GM12865 (cell line): ENCODE measurements at regions not wholly inside any gene's neighbourhood (a gene's known extent, or its start where the extent isn't known, plus 50 kb on each side); places are given as distances from the start of the nearest gene placed in this dataset.

ENCODE experiments used
- DNase-seq: peaks from one replicate; pipeline ENCODE4 v3.0.0; 2010; ENCODE audit warnings: low read depth
- H3K4me3 ChIP-seq: 2 replicates; pipeline ENCODE4 v1.5.1; 2011; ENCODE audit warnings: mild to moderate bottlenecking, low read depth, low read length, control low read depth
- CTCF ChIP-seq: IDR thresholded peaks from 2 replicates; pipeline ENCODE4 v1.5.1; 2011; ENCODE audit warnings: low read length, control low read depth, low read depth, inconsistent platforms; ENCODE audit not compliant: insufficient read depth; ENCODE audit errors: missing control alignments

GRCh38 chr2:111656894-111657293 lies 227.1 kb downstream of the ANAPC1 start:
- DNase-seq: no peak
- no peak overlapping the region for H3K4me3 ChIP-seq
- TF ChIP-seq CTCF: no peak

GRCh38 chr2:111657351-111657975 lies 226.5 kb downstream of the ANAPC1 start:
- H3K4me3 ChIP-seq: no peak overlapping the region
- TF ChIP-seq CTCF: no peak
- no peak for DNase-seq

GRCh38 chr2:111659361-111660333 lies 224.3 kb downstream of the ANAPC1 start:
- DNase-seq: no peak
- no peak overlapping the region for H3K4me3 ChIP-seq
- TF ChIP-seq CTCF: no peak

- no peak for TF ChIP-seq CTCF
- no peak overlapping the region for H3K4me3 ChIP-seq
- DNase-seq: no peak
These were observed 223.2 kb downstream of the ANAPC1 start for GRCh38 chr2:111660811-111661210.

GRCh38 chr2:111661286-111661940 lies 222.6 kb downstream of the ANAPC1 start:
- no peak for DNase-seq
- TF ChIP-seq CTCF: no peak
- H3K4me3 ChIP-seq: no peak overlapping the region

GRCh38 chr2:111662039-111662770 lies 221.8 kb downstream of the ANAPC1 start:
- no peak for TF ChIP-seq CTCF
- H3K4me3 ChIP-seq: no peak overlapping the region
- DNase-seq: no peak
